A204.1 (cell line): ENCODE measurements at regions not wholly inside any gene's neighbourhood (a gene's known extent, or its start where the extent isn't known, plus 50 kb on each side); places are given as distances from the start of the nearest gene placed in this dataset.
"Not testable (repeated sequence)": the region's sequence is repeated elsewhere in the genome, so short reads cannot be mapped to it uniquely, and the experiment has no call there.

Experiments
- FAIRE-seq: peaks from 2 replicates; lab custom pipeline; 2012; peaks lifted over from hg19 to GRCh38; lab: Jason Lieb, UNC

- FAIRE-seq: no peak
These were observed 669.0 kb downstream of the RWDD3 start for GRCh38 chr1:95903060-95903459.

GRCh38 chr1:95905818-95906395 is 671.9 kb downstream of the RWDD3 start:
- no peak for FAIRE-seq

GRCh38 chr1:95911739-95912138 is 677.7 kb downstream of the RWDD3 start:
- FAIRE-seq: not testable (repeated sequence)

- FAIRE-seq: peak; percentile 57
These were observed 682.6 kb downstream of the RWDD3 start for GRCh38 chr1:95916616-95917015.

- FAIRE-seq: no peak
These were observed 690.7 kb downstream of the RWDD3 start for GRCh38 chr1:95924684-95925083.

GRCh38 chr1:95926331-95926730 is 692.3 kb downstream of the RWDD3 start:
- FAIRE-seq: no peak

- no peak for FAIRE-seq
These were observed 693.1 kb downstream of the RWDD3 start for GRCh38 chr1:95927061-95927460.

GRCh38 chr1:95935719-95936118 is 701.7 kb downstream of the RWDD3 start:
- no peak for FAIRE-seq

- FAIRE-seq: no peak
These were observed 707.2 kb downstream of the RWDD3 start for GRCh38 chr1:95941121-95941798.

- FAIRE-seq: no peak
These were observed 714.0 kb downstream of the RWDD3 start for GRCh38 chr1:95948023-95948422.

- no peak for FAIRE-seq
These were observed 717.5 kb downstream of the RWDD3 start for GRCh38 chr1:95951371-95952102.

GRCh38 chr1:95953015-95953414 is 719.0 kb downstream of the RWDD3 start:
- no peak for FAIRE-seq

- FAIRE-seq: no peak
These were observed 720.6 kb downstream of the RWDD3 start for GRCh38 chr1:95954585-95954984.

- no peak for FAIRE-seq
These were observed 722.2 kb downstream of the RWDD3 start for GRCh38 chr1:95956215-95956614.

- FAIRE-seq: no peak
These were observed 723.7 kb downstream of the RWDD3 start for GRCh38 chr1:95957748-95958147.

GRCh38 chr1:95966866-95967265 is 732.9 kb downstream of the RWDD3 start:
- FAIRE-seq: no peak

- FAIRE-seq: no peak
These were observed 740.6 kb downstream of the RWDD3 start for GRCh38 chr1:95974586-95974985.

- no peak for FAIRE-seq
These were observed 738.9 kb upstream of the PTBP2 start for GRCh38 chr1:95982711-95983110.

- no peak for FAIRE-seq
These were observed 737.8 kb upstream of the PTBP2 start for GRCh38 chr1:95983831-95984230.

- no peak for FAIRE-seq
These were observed 736.7 kb upstream of the PTBP2 start for GRCh38 chr1:95984798-95985374.

GRCh38 chr1:95990033-95990432 is 731.6 kb upstream of the PTBP2 start:
- FAIRE-seq: no peak

GRCh38 chr1:95991787-95992520 is 729.6 kb upstream of the PTBP2 start:
- FAIRE-seq: no peak

- no peak for FAIRE-seq
These were observed 726.9 kb upstream of the PTBP2 start for GRCh38 chr1:95994643-95995042.
